Lower leg skin (tissue), 4 donors: ENCODE measurements at regions not wholly inside any gene's neighbourhood (a gene's known extent, or its start where the extent isn't known, plus 50 kb on each side); places are given as distances from the start of the nearest gene placed in this dataset.

ENCODE experiments used
- DNase-seq, 2 donors: peaks; one replicate each; pipeline ENCODE4 v3.0.0-alpha.2; 2019; ENCODE audit warnings: low spot score in 2 of 2
- H3K4me3 ChIP-seq: fragments of 200-600 bp; sonication (generic); 2 replicates; pipeline ENCODE4 v1.5.1; 2017; ENCODE audit warnings: mild to moderate bottlenecking, low read depth; ENCODE audit not compliant: poor library complexity, severe bottlenecking
- CTCF ChIP-seq, 3 donors: fragments of 450-650 bp; IDR thresholded peaks; one replicate each; pipeline ENCODE4 v1.5.1; 2016; ENCODE audit warnings: antibody characterized with exemption in 3 of 3, mild to moderate bottlenecking in 3 of 3, moderate library complexity in 2 of 3
- POLR2A ChIP-seq, 2 donors: fragments of 450-650 bp; IDR thresholded peaks; one replicate each; pipeline ENCODE4 v1.6.1; 2016 to 2017; ENCODE audit warnings: antibody characterized with exemption in 2 of 2, mild to moderate bottlenecking in 1 of 2, moderate library complexity in 1 of 2
- WGBS, 2 donors: methylation state at CpG; one replicate each; pipeline ENCODE4 v1.1.5; 2018; 5-methylcytosine and 5-hydroxymethylcytosine counted together
- intact Hi-C: fragments of 100-400 bp; cut with DNase I; formaldehyde crosslinking; loops from one replicate; pipeline ENCODE4 v1.15.0; 2023; ENCODE audit warnings: low total_unique reads

GRCh38 chr2:121132762-121133107, 152.3 kb downstream of the TFCP2L1 start:
- DNase-seq = no peak
- TF ChIP-seq CTCF (IDR thresholded peaks at IDR 0.05) (no peak), POLR2A (IDR thresholded peaks at IDR 0.05) (no peak)
- no peak overlapping the region for H3K4me3 ChIP-seq
- intact Hi-C loops = no loop called here
- 38 to 53% methylated on average over 6 of the region's 6 CpGs for WGBS, 2 donors

GRCh38 chr2:121133551-121134319, 151.3 kb downstream of the TFCP2L1 start:
- WGBS, 2 donors = 83 to 85% methylated on average over 13 of the region's 13 CpGs
- H3K4me3 ChIP-seq = no peak overlapping the region
- intact Hi-C loops = no loop called here
- DNase-seq = no peak
- TF ChIP-seq POLR2A (IDR thresholded peaks at IDR 0.05) (no peak), CTCF (IDR thresholded peaks at IDR 0.05) (no peak)

- no peak for DNase-seq
- intact Hi-C loops = no loop called here
- WGBS, 2 donors = 76 to 92% methylated on average over 8 of the region's 8 CpGs
- no peak overlapping the region for H3K4me3 ChIP-seq
- no peak for TF ChIP-seq CTCF (IDR thresholded peaks at IDR 0.05)
- no peak for TF ChIP-seq POLR2A (IDR thresholded peaks at IDR 0.05)
These were observed 150.3 kb downstream of the TFCP2L1 start for GRCh38 chr2:121134728-121135127.

GRCh38 chr2:121135168-121135853, 149.7 kb downstream of the TFCP2L1 start:
- H3K4me3 ChIP-seq = no peak overlapping the region
- DNase-seq = no peak
- no peak for TF ChIP-seq POLR2A (IDR thresholded peaks at IDR 0.05)
- TF ChIP-seq CTCF (IDR thresholded peaks at IDR 0.05) = no peak
- WGBS, 2 donors = 50% methylated on average over 2 of the region's 2 CpGs
- intact Hi-C loops = no loop called here

- intact Hi-C loops = no loop called here
- no peak overlapping the region for H3K4me3 ChIP-seq
- no peak for TF ChIP-seq CTCF (IDR thresholded peaks at IDR 0.05)
- TF ChIP-seq POLR2A (IDR thresholded peaks at IDR 0.05) = no peak
- DNase-seq = no peak
- 73 to 77% methylated on average over 3 of the region's 3 CpGs for WGBS, 2 donors
These were observed 148.7 kb downstream of the TFCP2L1 start for GRCh38 chr2:121136323-121136722.
